CD4-positive, alpha-beta T cell treated with Interleukin-10 for 1 hour (primary cell): ENCODE measurements at regions not wholly inside any gene's neighbourhood (a gene's known extent, or its start where the extent isn't known, plus 50 kb on each side); places are given as distances from the start of the nearest gene placed in this dataset.
A peak's percentile ranks its signal among the peaks of the same experiment; 100 is the strongest.
"Not testable (repeated sequence)": the region's sequence is repeated elsewhere in the genome, so short reads cannot be mapped to it uniquely, and the experiment has no call there.

ENCODE experiments used
- DNase-seq: peaks from one replicate; pipeline ENCODE4 v3.0.0-alpha.2; 2020

GRCh38 chr14:40463886-40464285, 1031.7 kb upstream of the FBXO33 start:
- no peak for DNase-seq

- DNase-seq, result no peak
These were observed 1020.4 kb upstream of the FBXO33 start for GRCh38 chr14:40452674-40453073.

- no peak for DNase-seq
These were observed 1014.8 kb upstream of the FBXO33 start for GRCh38 chr14:40447017-40447416.

GRCh38 chr14:40445020-40445419, 1012.8 kb upstream of the FBXO33 start:
- DNase-seq, result no peak

- DNase-seq, result no peak
These were observed 1004.3 kb upstream of the FBXO33 start for GRCh38 chr14:40436551-40436950.

- peak; percentile 1 for DNase-seq
These were observed 985.7 kb upstream of the FBXO33 start for GRCh38 chr14:40417777-40418401.

- DNase-seq, result no peak
These were observed 984.3 kb upstream of the FBXO33 start for GRCh38 chr14:40416565-40416964.

GRCh38 chr14:40414386-40414785, 982.2 kb upstream of the FBXO33 start:
- no peak for DNase-seq

GRCh38 chr14:40413136-40413535, 980.9 kb upstream of the FBXO33 start:
- no peak for DNase-seq

GRCh38 chr14:40410708-40411107, 978.5 kb upstream of the FBXO33 start:
- DNase-seq, result no peak

- DNase-seq, result no peak
These were observed 970.7 kb upstream of the FBXO33 start for GRCh38 chr14:40402957-40403356.

GRCh38 chr14:40398981-40399380, 966.7 kb upstream of the FBXO33 start:
- DNase-seq, result no peak

GRCh38 chr14:40394634-40395340, 962.6 kb upstream of the FBXO33 start:
- DNase-seq, result no peak

- DNase-seq, result no peak
These were observed 960.9 kb upstream of the FBXO33 start for GRCh38 chr14:40393143-40393542.

- no peak for DNase-seq
These were observed 954.2 kb upstream of the FBXO33 start for GRCh38 chr14:40386433-40386832.

- no peak for DNase-seq
These were observed 942.0 kb upstream of the FBXO33 start for GRCh38 chr14:40374221-40374620.

- DNase-seq, result no peak
These were observed 938.8 kb upstream of the FBXO33 start for GRCh38 chr14:40371011-40371410.

GRCh38 chr14:40368314-40368713, 936.1 kb upstream of the FBXO33 start:
- no peak for DNase-seq

- no peak for DNase-seq
These were observed 935.5 kb upstream of the FBXO33 start for GRCh38 chr14:40367717-40368116.

GRCh38 chr14:40365305-40365704, 933.1 kb upstream of the FBXO33 start:
- no peak for DNase-seq

- DNase-seq, result no peak
These were observed 930.6 kb upstream of the FBXO33 start for GRCh38 chr14:40362856-40363255.

GRCh38 chr14:40354754-40355153, 922.5 kb upstream of the FBXO33 start:
- DNase-seq, result no peak

- not testable (repeated sequence) for DNase-seq
These were observed 915.9 kb upstream of the FBXO33 start for GRCh38 chr14:40348104-40348503.

GRCh38 chr14:40347675-40348074, 915.4 kb upstream of the FBXO33 start:
- no peak for DNase-seq

GRCh38 chr14:40346275-40346674, 914.0 kb upstream of the FBXO33 start:
- no peak for DNase-seq
